Calu3 (cell line): ENCODE measurements at regions not wholly inside any gene's neighbourhood (a gene's known extent, or its start where the extent isn't known, plus 50 kb on each side); places are given as distances from the start of the nearest gene placed in this dataset.

Source experiments
- BruUV-seq: library from RNA; stranded (reverse); fragments of 400-500 nt; replicated peaks from 2 replicates; lab custom pipeline; 2021; lab: Mats Ljungman, UMichigan
- CTCF ChIA-PET: fragments of 300-600 bp; sonication (Branson Sonifier 250); formaldehyde crosslinking; loops from one replicate; lab custom pipeline; 2022; ENCODE audit warnings: antibody characterized with exemption; lab: Charles Lee
- DNase-seq: peaks from one replicate; pipeline ENCODE4 v3.0.0; 2022
- H3K27ac Mint-ChIP-seq: one replicate; pipeline ENCODE4 v1.8.0; 2022; ENCODE audit warnings: mixed read lengths; ENCODE audit not compliant: unreplicated experiment
- H3K27me3 Mint-ChIP-seq: one replicate; pipeline ENCODE4 v1.8.0; 2022; ENCODE audit warnings: mixed read lengths; ENCODE audit not compliant: unreplicated experiment
- H3K36me3 Mint-ChIP-seq: one replicate; pipeline ENCODE4 v1.8.0; 2022; ENCODE audit warnings: mild to moderate bottlenecking, moderate library complexity, mixed read lengths; ENCODE audit not compliant: insufficient read depth, unreplicated experiment
- H3K4me1 Mint-ChIP-seq: one replicate; pipeline ENCODE4 v1.8.0; 2022; ENCODE audit warnings: mild to moderate bottlenecking, low read depth, mixed read lengths; ENCODE audit not compliant: unreplicated experiment
- H3K4me3 Mint-ChIP-seq: one replicate; pipeline ENCODE4 v1.8.0; 2022; ENCODE audit warnings: mild to moderate bottlenecking, low read depth, moderate library complexity, mixed read lengths; ENCODE audit not compliant: unreplicated experiment
- H3K9me3 Mint-ChIP-seq: one replicate; pipeline ENCODE4 v1.8.0; 2022; ENCODE audit warnings: low read depth, mixed read lengths; ENCODE audit not compliant: unreplicated experiment
- CTCF ChIP-seq: fragments of 200-600 bp; IDR thresholded peaks from one replicate; pipeline ENCODE4 v1.8.0; 2022; ENCODE audit warnings: antibody characterized with exemption; ENCODE audit not compliant: unreplicated experiment
- intact Hi-C: fragments of 100-400 bp; cut with micrococcal nuclease; formaldehyde crosslinking; loops from one replicate; pipeline ENCODE4 v1.10.0; 2022; ENCODE audit not compliant: unreplicated experiment

- H3K27me3 Mint-ChIP-seq: no peaks in the 10 kb centered on the region
- peaks cover 6% of the 10 kb centered on the region for H3K36me3 Mint-ChIP-seq
- no peaks in the 10 kb centered on the region for H3K9me3 Mint-ChIP-seq
- H3K4me3 Mint-ChIP-seq: no peak overlapping the region
- CTCF ChIA-PET: interaction anchor here (0.6 kb wide), 1 partner anchor 149 kb away, joined by 3 read pairs; no protein-coding TSS in a partner anchor
- TF ChIP-seq CTCF: no peak
- H3K27ac Mint-ChIP-seq: no peak overlapping the region
- intact Hi-C loops: no loop called here
- BruUV-seq: no TSS peak
- no peak for DNase-seq
- peaks cover 39% of the 10 kb centered on the region for H3K4me1 Mint-ChIP-seq
These were observed 113.0 kb upstream of the TMEM170B start for GRCh38 chr6:11424395-11425034.

GRCh38 chr6:11423667-11424066 lies 113.9 kb upstream of the TMEM170B start:
- peaks cover 6% of the 10 kb centered on the region for H3K36me3 Mint-ChIP-seq
- intact Hi-C loops: no loop called here
- no peak overlapping the region for H3K4me3 Mint-ChIP-seq
- DNase-seq: no peak
- no peak overlapping the region for H3K27ac Mint-ChIP-seq
- H3K4me1 Mint-ChIP-seq: peaks cover 39% of the 10 kb centered on the region
- no peak for TF ChIP-seq CTCF
- CTCF ChIA-PET: no interaction called here
- no peaks in the 10 kb centered on the region for H3K9me3 Mint-ChIP-seq
- H3K27me3 Mint-ChIP-seq: no peaks in the 10 kb centered on the region
- no TSS peak for BruUV-seq

GRCh38 chr6:11423072-11423471 lies 114.5 kb upstream of the TMEM170B start:
- H3K4me1 Mint-ChIP-seq: peaks cover 33% of the 10 kb centered on the region
- no TSS peak for BruUV-seq
- intact Hi-C loops: no loop called here
- H3K9me3 Mint-ChIP-seq: no peaks in the 10 kb centered on the region
- no peak for DNase-seq
- no peak overlapping the region for H3K4me3 Mint-ChIP-seq
- CTCF ChIA-PET: no interaction called here
- H3K27ac Mint-ChIP-seq: no peak overlapping the region
- H3K27me3 Mint-ChIP-seq: no peaks in the 10 kb centered on the region
- TF ChIP-seq CTCF: no peak
- peaks cover 2% of the 10 kb centered on the region for H3K36me3 Mint-ChIP-seq

GRCh38 chr6:11419763-11420453 lies 117.6 kb upstream of the TMEM170B start:
- no peak for DNase-seq
- CTCF ChIA-PET: interaction anchor here (1.2 kb wide), 1 partner anchor 13 kb away, joined by 3 read pairs; no protein-coding TSS in a partner anchor
- no peaks in the 10 kb centered on the region for H3K9me3 Mint-ChIP-seq
- peaks cover 16% of the 10 kb centered on the region for H3K4me1 Mint-ChIP-seq
- no peak overlapping the region for H3K4me3 Mint-ChIP-seq
- H3K27me3 Mint-ChIP-seq: no peaks in the 10 kb centered on the region
- no peak for TF ChIP-seq CTCF
- H3K27ac Mint-ChIP-seq: no peak overlapping the region
- BruUV-seq: no TSS peak
- peaks cover 8% of the 10 kb centered on the region for H3K36me3 Mint-ChIP-seq
- intact Hi-C loops: no loop called here
